Stimulated activated CD4-positive, alpha-beta T cell treated with anti-CD3 and anti-CD28 coated beads, Interleukin-1b, Interleukin-23, amount 100 ng/mL, for 24 hours (primary cell): ENCODE measurements at regions not wholly inside any gene's neighbourhood (a gene's known extent, or its start where the extent isn't known, plus 50 kb on each side); places are given as distances from the start of the nearest gene placed in this dataset.

Experiments
- DNase-seq, 4 experiments: peaks; one replicate each; pipeline ENCODE4 v3.0.0-alpha.2; 2020; ENCODE audit warnings: low read depth in 4 of 4, low spot score in 1 of 4

DNA sequence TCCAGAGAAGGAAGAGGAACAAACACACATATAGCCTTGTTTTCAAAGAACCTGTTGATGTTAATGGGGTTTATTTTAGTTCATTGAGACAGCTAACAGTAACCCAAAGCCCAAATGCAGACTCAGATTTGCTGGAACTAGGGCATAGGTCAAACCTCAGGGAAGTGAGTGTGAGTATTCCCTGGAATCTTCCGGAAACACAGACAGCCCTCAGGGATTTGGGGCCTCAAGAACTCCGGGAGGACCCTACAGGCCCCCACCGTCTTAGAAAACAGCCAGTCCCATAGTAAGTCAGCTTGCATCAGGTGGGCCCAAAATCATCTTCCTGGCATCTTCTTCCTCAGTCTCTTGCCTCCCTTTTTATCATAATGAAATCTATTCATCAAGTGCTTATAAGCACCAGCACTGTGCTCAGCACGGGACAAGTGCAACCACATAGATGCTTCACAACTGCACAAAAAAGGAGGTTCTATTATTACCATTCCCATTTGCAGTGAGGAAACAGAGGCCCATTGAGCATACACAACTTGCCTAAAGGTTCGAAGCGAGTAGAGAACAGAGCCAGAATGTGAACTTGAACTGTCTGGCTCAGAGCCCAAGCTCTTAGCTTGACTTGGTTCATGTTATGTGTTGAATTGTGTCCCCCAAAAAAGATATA is 50.2 kb upstream of the BCL11A start:
- DNase-seq, result no peak

DNA sequence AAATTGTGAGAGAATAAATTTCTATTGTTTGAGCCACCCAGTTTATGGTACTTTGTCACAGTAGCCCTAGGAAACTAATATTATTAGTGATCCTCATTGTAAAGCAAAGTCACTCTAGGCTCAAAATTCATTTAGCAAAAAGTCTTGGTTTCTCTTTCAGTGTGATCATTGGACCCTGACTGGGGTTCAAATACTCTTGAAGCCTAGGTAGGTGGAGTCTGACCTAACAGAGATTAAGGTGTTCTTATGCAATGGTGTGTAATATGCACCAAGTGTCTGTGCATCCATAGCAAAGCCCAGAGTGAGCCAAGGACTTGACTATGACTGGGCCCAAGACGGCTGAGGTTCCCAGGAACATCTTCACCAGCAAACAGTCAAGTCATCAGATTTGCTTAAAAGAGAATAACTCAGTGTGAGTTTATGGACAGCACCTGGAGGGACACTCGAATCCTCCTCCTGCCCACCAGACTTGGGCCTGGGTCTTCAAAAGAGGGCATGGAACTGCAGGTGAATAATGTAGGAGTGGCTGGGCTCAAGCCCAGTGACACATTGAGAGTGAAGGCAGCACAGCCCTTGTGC is 51.1 kb upstream of the BCL11A start:
- no peak for DNase-seq

DNA sequence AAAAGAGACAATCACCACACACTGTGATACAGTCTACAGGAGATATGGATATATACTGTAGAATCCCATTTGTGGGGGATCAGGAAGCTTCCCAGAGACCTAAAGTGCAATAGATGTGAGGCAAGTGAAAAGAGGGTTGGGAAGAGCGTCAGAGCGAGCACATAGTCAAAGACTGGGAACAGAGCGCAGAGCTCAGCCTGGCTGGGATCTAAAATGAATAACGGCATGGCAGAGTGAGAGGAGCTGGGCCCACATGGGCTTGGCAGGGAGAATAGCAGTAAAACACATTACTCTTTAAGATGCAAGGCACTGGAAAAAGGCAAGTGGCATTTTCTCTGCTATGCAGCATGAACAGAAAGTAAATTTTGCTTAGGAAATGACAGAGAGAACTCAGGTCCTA is 52.4 kb upstream of the BCL11A start:
- DNase-seq, result no peak

DNA sequence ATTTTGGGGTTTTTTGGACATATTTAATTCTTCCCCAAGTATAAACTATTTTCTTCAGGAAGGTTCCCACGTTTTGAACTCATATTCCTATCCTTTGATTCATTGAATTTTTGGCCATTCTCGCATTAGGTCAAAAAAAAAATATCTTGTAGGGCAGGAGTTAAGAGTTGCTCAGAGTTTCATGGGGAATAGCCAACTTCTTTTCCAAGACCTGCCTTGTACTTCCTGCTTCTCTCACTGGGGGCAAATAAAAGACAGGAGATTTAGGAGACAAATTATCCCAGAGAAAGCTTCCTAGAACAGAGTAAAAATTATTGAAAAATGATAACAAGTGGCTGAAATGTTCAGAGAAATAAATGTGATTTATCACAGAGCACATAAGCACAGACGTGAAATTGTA is 55.2 kb upstream of the BCL11A start:
- DNase-seq, result no peak

DNA sequence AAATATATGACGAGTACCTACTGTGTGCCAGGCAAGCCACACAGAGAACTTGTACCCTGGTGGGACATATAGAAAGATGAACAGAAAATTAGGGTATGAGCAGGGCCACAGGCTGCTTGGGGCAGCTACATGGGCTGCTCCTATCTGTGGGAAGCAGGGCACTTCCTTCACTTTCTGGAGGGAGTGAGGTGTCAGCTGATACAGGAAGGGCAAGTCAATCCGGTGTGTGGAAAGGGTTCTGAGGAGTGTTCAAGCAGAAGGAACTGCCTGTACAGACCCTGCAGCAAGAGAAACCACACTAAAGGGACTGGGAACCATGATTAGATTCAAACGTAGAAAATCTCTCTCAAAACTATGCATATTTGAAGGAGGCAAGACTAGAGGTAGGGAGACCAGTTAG is 58.6 kb upstream of the BCL11A start:
- DNase-seq, result no peak

DNA sequence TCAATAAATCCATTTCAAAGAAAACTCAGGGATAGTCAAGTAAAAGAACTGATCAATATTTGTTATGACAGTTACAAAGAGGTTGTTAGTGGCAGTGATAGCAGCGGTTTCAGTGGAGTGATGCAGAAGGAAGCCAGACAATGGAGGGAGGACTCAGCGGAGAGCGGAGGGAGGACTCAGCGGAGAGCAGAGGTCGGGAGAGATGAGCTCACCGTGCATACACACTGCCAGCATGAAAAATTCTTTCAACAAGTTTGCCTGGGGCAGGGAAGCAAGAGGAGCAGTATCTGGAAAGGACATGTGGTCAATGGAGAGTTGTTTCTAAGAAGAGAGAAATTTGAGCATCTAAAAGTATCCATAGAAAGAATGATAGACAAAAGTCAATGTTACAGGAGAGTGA is 60.9 kb upstream of the BCL11A start:
- DNase-seq, result no peak

DNA sequence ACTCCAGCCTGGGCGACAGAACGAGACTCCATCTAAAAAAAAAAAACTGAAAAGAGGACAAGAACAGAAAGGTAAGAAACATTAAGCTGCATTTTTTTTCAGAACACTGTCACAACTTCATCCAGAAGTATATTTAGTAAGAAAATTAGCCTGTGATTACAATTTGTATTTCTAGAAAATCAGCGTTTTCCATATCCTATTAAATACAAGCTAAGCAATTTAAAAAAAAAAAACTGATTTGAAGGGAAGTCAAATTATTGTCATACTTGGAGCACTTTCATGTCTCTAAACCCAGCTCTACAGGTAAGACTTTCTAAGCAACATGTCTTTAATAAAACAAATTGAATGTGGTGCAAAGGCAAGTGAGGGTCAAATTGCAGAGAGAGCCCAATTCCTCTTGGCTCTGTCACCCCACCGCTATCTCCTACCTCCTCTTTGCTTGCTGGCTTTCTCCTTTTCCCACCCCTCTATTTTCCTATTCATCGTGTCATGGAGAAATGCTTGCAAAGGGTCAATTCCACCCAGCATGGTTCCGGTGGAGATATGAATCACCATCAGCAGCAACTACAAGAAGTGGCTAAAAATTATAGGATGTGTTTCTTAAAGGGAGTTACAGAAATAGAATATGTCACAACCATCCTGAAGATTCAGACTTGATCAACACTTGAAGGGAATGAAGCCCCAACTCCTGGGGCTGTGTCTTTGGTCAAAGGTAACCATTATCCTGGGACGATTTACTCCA is 68.4 kb upstream of the BCL11A start:
- DNase-seq, result no peak

DNA sequence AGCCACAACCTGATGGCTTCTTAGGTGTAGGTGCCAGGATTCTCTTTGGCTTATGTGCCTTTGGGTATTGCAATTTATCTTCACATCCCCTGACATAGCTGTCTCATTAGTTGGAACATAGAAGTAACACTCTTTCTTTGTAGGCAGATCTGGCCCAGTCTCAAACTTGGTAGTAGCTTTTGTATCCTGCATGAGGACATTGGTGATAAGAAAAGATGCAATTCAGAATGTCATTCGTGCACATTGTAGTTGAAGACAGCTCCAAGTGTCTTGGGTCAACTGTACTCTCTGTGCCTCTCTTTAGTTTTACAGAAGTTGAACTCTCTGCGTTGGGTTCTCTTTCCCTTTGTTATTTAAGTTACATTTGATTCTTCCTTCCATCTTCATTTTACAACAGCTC is 69.6 kb upstream of the BCL11A start:
- DNase-seq, result no peak

DNA sequence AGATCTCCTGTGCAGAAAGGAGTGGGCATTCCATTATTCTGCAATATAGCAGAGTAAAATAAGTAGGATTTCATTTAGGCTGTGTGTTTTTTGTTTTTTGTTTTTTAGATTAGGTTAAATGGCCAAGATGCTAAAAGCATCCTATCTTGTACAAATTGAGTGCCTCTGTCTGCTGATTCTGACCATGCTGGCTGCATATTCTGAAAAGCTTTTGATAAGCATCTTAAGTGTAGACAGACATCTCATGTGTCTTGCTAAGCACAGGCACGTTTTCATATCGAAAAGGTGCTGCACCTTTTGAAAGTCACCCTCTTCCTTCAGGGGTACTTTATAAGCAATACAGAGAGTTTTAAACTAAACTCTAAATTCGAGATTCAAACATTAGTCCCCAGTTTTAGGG is 74.0 kb upstream of the BCL11A start:
- DNase-seq, result no peak

DNA sequence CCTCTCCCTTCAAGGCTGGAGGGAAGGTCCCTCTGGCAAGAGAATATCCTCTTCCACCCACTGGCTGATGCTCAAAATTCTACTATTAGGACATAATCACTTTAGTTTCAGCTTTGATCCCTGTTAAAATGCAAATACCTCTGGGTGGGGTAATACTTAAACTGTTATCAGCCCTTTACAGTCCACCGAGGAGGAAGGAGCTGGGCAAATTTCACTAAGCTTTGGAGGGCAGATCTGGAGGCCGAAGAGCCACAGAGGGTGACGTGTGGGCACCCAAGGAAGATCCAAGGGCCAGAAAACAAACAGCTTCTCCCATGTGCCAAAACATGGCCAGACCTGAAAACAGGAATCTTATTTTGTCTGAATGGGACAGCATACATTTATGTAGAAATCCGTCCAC is 74.6 kb upstream of the BCL11A start:
- no peak for DNase-seq

DNA sequence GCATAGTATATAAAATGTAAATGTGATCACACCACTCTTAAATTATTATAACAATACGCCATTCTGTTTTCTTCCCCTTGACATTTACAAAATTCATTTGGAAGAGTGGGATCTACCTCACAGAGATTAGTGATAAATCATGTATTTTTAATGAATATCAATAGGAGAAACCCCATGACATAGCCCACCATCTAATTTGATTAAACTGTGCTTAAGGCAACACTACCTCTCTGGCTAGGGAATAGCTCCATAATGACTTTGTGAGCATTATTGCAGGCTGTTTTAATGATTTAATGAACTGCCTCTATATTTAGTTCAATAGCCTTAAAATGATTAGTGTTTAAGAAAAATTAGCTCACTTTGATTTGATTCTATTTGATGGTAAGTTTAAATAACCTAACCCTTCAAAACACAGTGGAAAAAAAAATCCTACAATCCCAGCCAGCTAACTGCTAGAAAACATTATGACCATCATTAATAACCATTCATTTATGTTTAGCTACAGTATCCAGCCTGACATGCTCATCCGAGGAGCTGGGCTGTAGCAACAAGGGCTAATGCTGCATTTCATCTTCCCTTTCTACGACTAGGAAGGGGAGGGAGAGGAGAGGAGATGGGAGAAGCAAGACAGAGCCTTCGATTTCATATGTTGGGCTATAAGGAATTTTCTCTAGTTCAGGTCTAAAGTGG is 75.3 kb upstream of the BCL11A start:
- no peak for DNase-seq

DNA sequence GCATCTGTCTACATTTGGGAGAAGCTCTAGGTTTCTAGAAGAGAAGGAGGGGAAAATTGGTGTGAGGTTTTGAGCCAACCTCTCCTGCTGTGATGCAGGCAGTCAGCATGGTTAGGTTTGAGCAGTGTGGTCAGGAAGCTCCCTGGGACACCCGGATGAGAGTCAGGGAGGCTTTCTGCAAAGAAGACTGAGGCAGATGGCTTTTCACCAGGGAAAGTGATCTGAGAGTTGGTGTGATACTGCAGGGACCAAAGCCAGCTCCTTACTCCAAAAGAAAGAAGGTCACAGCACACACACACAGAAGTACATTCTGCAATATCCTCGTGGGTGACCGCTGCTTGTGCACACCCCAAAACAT is 75.8 kb upstream of the BCL11A start:
- no peak for DNase-seq

DNA sequence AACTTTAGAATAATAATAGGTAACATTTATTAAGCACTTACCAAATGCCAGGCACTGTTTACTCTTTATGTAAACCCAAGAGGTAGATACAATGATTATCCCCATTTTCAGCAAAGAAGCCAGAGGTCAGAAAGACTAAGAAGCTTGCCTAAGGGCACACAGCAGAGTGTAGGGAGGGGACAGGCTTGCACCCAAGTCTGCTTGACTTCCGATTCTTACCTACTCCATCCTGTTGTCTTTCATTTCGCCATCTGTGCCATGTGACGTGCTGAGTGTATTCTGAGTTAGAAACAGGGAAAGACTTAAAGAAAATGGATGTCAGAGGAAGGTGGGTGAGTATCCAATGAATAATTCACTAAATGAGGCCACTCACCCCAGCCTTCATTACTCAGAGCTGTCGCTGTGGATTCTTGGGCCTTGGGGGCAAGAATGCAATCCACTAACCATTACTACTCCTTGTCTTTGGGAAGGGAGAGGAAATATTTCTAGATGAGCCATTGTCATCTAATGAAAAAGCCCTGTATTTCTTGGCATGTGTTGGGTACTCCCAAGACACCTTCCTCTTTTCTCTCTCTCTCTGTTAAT is 76.4 kb upstream of the BCL11A start:
- no peak for DNase-seq

DNA sequence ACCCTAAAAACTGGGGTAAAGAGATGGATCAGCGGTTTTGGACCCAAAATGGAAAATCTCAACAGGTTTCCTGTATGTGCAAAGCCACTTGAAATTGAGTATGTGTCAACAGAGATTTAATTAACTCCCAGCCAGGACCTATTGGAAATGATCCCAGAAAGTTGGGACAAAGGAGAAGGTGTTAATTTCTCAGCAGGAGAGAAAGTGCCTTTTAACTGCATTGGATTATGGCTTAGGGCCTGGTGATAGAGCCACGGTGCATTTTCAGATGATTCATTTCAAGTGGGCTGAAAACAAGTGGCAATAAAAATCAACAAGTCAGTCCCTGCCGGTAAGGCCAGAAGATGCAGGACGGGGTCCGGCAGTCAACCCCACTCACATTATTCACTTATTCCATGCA is 80.2 kb upstream of the BCL11A start:
- DNase-seq, result no peak

DNA sequence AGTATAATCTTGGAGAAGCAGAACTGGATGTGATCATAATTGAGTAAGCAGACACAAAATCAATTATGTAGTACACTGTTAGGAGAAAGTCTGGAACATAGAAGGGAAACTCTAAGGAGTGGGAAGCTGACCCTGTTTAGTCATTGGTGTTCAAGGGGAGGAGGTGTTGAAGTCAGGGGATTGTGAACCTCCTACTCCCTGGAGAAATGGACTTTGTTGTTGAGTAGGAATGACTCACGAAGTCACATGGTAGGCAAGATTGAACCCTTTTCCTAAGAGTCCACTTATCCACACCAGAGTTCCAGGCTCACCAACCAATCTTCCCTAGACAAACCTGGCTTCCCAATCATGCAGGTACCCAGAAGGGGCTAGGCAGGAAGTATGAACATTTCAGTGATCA is 81.0 kb upstream of the BCL11A start:
- no peak for DNase-seq

DNA sequence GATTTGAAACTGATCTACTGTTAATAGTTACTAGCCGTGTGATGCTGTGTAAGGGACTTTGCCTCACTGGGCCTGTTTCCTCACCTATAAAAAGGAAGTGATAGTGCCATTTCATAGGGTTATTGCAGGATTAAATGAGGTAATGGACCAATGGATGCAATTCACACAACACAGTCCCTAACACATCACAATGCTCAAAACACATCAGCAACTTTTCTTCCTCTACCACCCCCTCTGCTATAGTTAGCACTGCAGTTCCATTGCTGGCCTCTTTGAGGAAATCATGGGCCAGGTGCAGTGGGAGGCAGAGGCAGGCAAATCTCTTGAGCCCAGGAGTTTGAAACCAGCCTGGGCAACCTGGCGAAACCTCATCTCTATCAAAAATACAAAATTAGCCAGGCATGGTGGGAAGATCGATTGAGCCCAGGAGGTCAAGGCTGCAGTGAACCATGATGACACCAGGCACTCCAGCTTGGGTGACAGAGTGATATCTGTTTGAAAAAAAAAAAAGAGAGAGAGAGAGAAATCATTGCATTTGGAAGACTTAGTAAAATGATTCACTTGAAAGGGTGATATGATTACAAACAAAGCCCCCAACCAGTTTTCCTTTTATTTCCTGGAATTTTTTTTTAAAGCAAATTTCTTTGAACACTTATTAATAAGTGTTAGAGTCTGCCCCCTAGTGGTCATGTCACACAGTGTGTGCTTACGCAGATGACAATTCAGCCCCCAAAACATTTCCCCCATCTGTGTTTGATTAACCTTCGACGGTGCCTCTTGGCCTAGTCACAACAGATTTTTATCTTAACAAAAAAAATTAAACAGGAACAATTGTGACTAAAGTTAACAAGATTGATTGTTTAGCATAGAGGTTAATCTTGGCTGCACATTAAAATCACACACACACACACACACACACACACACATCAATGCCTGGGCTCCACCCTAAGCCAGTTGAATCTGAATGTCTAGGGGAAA is 88.6 kb upstream of the BCL11A start:
- DNase-seq, result peak in 1 of 4 experiments; percentile 3

DNA sequence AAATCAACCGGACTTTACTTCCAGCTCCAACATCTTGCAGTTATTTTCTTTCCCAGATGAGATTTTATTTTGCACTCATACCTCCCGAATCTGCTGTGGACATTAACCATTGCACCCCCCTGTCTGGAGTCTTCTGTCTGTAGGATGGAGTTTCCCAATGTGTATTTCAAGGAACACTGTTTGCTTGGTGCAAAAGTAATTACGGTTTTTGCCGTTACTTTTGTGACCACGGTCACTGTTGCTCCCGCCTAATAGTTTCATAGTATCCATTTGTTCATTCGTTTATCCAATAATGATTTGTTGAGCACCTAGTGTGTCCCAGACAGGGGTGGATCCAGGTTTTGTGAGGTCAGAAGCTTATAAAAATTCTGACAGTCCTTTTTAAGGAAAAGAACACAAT is 90.3 kb upstream of the BCL11A start:
- no peak for DNase-seq

DNA sequence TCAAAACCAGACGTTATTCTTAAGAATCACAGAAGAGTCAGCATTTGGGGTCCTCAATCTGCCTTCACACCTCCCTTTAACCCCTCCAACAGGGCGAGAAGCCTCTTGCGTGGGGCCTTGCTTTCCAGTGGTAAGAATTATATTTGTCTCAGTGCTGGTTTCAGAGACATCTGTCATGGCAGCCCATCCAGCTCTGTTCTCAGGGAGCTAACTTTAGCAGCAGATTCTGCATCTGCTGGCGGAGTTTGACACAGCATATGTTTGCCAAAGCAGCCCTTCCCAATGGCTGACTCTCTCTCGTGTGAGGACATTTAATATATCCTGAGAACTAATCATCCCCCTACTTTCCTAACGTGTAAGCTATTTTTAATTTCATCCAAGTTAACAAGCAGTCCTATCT is 91.5 kb upstream of the BCL11A start:
- DNase-seq, result no peak

DNA sequence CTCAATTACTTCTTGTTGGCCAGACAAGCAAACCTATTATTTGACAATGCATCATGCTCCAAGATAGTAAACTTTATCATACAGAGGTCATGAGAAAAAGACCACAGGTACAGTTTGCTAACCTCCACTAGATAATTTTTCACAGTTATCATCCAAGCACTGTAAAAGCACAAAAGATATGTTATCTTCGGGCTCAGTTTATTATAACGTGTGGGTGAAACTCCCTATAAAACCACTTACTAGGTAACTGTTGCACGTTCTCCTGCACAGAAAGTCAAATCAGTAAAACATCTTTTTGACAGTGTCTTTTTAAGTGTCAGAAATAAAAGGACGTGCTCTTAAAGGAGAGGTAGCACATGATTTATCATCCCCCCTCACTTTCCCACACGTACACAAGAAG is 94.7 kb upstream of the BCL11A start:
- DNase-seq, result no peak

DNA sequence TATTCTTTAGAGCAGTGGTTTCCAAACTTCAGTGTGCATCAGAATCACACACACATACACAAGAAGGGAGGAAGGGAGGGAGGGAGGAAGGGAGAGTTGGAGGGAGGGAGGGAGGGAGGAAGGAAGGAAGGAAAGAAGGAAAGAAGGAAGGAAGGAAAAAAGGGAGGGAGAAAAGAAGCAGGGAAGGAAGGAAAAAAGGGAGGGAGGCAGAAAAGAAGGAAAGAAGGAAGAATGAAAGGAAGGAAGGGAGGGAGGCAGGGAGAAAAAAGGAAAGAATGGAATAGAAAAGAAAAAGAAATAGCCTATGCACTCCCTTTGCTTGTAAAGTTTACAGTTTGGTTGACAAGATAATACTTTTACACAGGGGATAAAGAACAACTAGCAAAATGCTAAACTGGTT is 96.3 kb upstream of the BCL11A start:
- no peak for DNase-seq

DNA sequence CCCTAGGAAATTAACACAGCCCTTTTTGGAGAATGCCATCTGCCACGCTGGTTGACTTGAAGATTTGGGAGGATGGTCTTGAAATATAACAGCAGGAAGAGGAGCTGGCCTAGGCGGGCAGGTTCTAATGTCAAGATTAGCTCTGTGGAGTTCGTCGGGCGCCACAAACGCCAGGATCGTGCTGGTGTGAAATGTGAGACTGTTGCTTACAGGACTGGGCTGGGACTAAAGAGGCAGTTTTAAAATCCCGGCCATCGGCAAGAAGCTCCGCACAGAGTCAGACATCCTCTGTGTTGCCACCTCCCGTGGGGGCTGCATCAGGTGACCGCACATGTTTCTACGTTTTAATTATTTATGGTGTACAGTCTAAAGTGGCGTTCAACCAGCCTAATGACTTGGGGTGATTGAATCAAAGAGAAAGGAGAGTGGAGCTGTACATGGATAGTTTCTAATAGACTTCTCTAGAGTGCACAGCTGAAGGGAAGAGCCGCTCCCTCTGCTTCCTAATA is 99.4 kb upstream of the BCL11A start:
- no peak for DNase-seq
